ENCODE measurements at regions not wholly inside any gene's neighbourhood (a gene's known extent, or its start where the extent isn't known, plus 50 kb on each side); places are given as distances from the start of the nearest gene placed in this dataset.
"Not testable (repeated sequence)": the region's sequence is repeated elsewhere in the genome, so short reads cannot be mapped to it uniquely, and the experiment has no call there.

GRCh38 chr3:34159613-34160420 is 361.4 kb downstream of the PDCD6IP start:
- no peak for DNase-seq
- TF ChIP-seq GATA1 (IDR thresholded peaks at IDR 0.05; ENCODE audit: low read depth, low read length) = no peak
- no peak for TF ChIP-seq POLR2A (IDR thresholded peaks at IDR 0.05; ENCODE audit: low read length)

GRCh38 chr3:34169636-34170035 is 371.2 kb downstream of the PDCD6IP start:
- not testable (repeated sequence) for DNase-seq

DNA sequence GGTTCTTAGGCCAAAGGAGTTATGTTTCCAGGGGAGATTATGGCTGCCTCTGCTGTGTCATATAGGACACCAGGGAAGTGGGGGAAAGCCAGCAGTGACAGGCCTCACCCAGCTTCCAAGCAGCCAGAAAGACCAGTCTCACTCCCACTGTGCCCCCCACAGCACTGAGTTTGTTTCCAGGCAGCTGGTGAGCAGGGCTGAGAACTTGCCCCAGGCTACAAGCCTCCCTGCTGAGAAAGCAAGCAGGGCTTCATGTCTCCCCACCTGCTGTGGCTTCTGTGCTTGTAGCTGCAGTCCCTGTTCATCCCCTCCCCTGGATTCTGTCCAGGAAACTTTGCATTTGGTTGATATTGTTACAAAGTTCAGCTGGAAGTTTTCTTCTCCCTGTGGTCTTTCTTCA is 376.3 kb downstream of the PDCD6IP start:
- DNase-seq = no peak
- TF ChIP-seq POLR2A (IDR thresholded peaks at IDR 0.05; ENCODE audit: low read length) (no peak), GATA1 (IDR thresholded peaks at IDR 0.05; ENCODE audit: low read depth, low read length) (no peak)

DNA sequence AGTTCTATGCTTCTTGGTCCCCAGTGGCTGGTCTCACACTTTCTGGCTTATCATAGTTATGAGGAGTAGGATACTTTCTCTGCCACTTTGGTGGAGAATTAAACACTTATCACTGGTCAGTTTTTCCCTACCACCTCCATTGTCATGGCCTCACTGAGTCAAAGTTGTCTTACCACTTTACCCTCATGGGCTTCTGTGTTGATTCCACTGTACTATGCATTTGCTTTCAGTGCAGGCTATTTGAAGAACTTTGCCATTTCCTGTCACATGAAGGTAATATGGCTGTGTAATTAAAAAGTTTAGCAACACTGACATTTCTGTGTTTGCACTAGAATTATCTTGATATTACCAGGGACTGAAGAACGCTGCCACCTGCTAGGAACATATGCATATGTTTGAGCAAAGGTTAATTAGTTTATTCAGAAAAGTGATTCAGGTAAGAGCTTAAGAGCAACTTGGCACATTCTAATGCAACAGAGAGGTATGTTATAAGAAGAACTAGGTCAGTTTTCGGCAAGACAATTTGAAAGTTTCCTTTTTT is 377.3 kb downstream of the PDCD6IP start:
- no peak for TF ChIP-seq GATA1 (IDR thresholded peaks at IDR 0.05; ENCODE audit: low read depth, low read length)
- TF ChIP-seq POLR2A (IDR thresholded peaks at IDR 0.05; ENCODE audit: low read length) = no peak
- DNase-seq = no peak

DNA sequence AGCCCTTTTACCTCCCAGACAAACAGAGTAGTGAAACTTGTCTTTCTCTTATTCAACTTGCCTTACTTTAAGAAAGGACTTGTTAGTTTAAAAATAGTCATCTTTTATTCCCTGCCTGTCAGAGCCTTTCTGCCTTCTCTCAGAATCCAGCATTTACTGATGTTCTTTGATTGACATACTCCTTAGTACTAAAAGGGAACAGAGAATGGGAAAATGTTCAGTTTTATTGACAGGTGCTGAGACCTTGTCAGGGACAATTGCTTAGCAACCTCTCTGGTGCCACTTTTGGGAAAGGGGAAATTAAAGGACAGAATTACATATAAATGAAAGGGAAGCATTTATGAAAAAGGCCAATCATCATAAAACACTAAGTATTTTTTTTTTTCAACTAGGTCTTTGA is 378.3 kb downstream of the PDCD6IP start:
- TF ChIP-seq GATA1 (IDR thresholded peaks at IDR 0.05; ENCODE audit: low read depth, low read length) (no peak), POLR2A (IDR thresholded peaks at IDR 0.05; ENCODE audit: low read length) (no peak)
- no peak for DNase-seq

GRCh38 chr3:34178415-34178814 is 380.0 kb downstream of the PDCD6IP start:
- no peak for TF ChIP-seq POLR2A (IDR thresholded peaks at IDR 0.05; ENCODE audit: low read length)
- no peak for TF ChIP-seq GATA1 (IDR thresholded peaks at IDR 0.05; ENCODE audit: low read depth, low read length)
- no peak for DNase-seq

GRCh38 chr3:34179716-34180115 is 381.3 kb downstream of the PDCD6IP start:
- no peak for DNase-seq
- TF ChIP-seq POLR2A (IDR thresholded peaks at IDR 0.05; ENCODE audit: low read length) = no peak
- no peak for TF ChIP-seq GATA1 (IDR thresholded peaks at IDR 0.05; ENCODE audit: low read depth, low read length)

GRCh38 chr3:34180532-34180931 is 382.1 kb downstream of the PDCD6IP start:
- no peak for DNase-seq
- no peak for TF ChIP-seq GATA1 (IDR thresholded peaks at IDR 0.05; ENCODE audit: low read depth, low read length)

DNA sequence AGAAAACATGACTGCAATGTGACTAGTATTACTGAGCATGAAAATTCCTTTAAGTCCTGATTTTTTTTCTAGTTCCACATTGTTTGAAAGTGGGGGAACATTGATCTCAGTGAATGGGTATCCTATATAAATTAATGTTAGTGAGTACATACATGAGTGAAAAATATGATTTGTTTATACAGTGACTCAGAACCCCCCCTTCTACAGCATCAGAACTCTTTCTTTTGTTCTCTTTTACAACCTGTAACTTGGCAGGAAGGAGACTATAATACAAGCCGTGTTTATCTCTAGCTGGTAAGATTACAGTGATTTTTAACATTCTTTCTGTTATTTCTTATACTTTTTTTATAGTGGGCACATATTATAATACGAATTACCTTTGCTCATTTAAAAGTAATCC is 384.7 kb downstream of the PDCD6IP start:
- no peak for DNase-seq
- TF ChIP-seq GATA1 (IDR thresholded peaks at IDR 0.05; ENCODE audit: low read depth, low read length) (no peak), POLR2A (IDR thresholded peaks at IDR 0.05; ENCODE audit: low read length) (no peak)

- TF ChIP-seq POLR2A (IDR thresholded peaks at IDR 0.05; ENCODE audit: low read length) (no peak), GATA1 (IDR thresholded peaks at IDR 0.05; ENCODE audit: low read depth, low read length) (no peak)
- DNase-seq = no peak
Measured at GRCh38 chr3:34183611-34184340, 385.3 kb downstream of the PDCD6IP start.

- DNase-seq = no peak
- TF ChIP-seq POLR2A (IDR thresholded peaks at IDR 0.05; ENCODE audit: low read length) = no peak
- no peak for TF ChIP-seq GATA1 (IDR thresholded peaks at IDR 0.05; ENCODE audit: low read depth, low read length)
Measured at GRCh38 chr3:34185301-34185700, 386.9 kb downstream of the PDCD6IP start.

DNA sequence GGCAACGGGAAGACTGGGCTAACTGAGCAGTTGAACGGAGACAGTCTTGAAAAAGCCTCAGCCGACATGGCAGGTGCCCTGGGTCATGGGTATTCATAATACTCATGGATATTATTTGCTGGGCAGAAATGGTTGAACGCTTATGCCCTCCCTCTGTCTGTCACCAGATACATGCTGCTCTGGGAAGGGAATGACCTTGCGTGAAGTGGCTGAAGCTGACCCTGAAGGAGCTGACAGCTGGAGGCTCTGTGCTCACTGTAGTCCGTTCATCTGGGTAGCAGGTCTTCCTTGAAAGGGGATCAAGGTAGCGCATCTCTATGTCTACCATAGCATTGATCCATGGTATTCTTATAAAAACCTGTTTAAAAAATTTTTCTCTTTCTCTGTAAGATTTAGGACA is 390.7 kb downstream of the PDCD6IP start:
- DNase-seq = no peak
- TF ChIP-seq GATA1 (IDR thresholded peaks at IDR 0.05; ENCODE audit: low read depth, low read length) (no peak), POLR2A (IDR thresholded peaks at IDR 0.05; ENCODE audit: low read length) (no peak)

GRCh38 chr3:34196914-34197313 is 398.5 kb downstream of the PDCD6IP start:
- TF ChIP-seq GATA1 (IDR thresholded peaks at IDR 0.05; ENCODE audit: low read depth, low read length) (no peak), POLR2A (IDR thresholded peaks at IDR 0.05; ENCODE audit: low read length) (no peak)
- no peak for DNase-seq

DNA sequence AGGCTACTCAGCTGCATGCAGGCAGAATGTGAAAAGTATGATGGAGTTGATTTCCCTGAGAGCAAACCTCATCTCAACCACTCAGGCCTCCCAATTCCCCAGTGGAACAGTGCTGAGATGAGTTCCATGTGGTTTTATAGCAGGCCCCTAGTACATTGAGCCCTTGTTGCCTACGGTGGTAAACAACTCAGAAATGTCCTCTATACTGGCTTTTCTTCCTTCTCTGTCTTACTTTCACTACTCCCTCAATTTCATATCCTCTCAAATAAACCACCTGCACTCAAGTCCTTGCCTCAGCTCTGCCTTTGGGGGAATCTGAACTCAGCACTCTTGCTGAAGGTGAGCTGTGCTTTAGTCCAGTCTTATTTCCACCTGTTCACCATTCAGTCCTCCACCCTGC is 399.9 kb downstream of the PDCD6IP start:
- TF ChIP-seq GATA1 (IDR thresholded peaks at IDR 0.05; ENCODE audit: low read depth, low read length) (no peak), POLR2A (IDR thresholded peaks at IDR 0.05; ENCODE audit: low read length) (no peak)
- no peak for DNase-seq

DNA sequence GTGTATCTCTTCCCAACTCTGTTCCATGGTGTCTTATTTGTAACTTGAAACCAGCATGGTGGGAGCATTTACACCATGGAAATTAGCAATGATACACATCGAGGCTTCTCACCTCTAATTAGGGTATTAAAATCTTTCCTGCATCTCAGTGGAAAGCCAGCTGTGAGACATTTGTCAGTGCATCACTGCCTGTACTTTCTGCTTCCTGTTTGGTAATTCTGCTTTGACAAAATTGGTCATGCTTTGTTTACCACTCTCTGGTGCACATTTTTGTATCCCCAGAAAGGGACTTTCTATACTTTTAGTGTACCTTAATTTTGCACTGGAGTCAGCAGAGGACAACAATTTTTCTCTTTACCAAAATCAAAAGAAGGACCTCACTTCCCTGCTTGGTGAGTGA is 402.1 kb downstream of the PDCD6IP start:
- TF ChIP-seq GATA1 (IDR thresholded peaks at IDR 0.05; ENCODE audit: low read depth, low read length) = no peak
- no peak for TF ChIP-seq POLR2A (IDR thresholded peaks at IDR 0.05; ENCODE audit: low read length)
- DNase-seq = no peak
